H1 (cell line): ENCODE measurements at regions not wholly inside any gene's neighbourhood (a gene's known extent, or its start where the extent isn't known, plus 50 kb on each side); places are given as distances from the start of the nearest gene placed in this dataset.

ENCODE experiments used
- CHD2 ChIP-seq: IDR thresholded peaks from 2 replicates; pipeline ENCODE4 v1.6.1; 2012; ENCODE audit warnings: low read length, improper control_type of control experiment
- CHD7 ChIP-seq: fragments of 300-600 bp; sonication (generic); IDR thresholded peaks from 2 replicates; pipeline ENCODE4 v1.7.1; 2012; ENCODE audit warnings: low read length, moderate library complexity, mild to moderate bottlenecking, inconsistent platforms; ENCODE audit not compliant: insufficient replicate concordance
- EZH2 ChIP-seq: fragments of 200-600 bp; sonication (generic); IDR thresholded peaks from 2 replicates; pipeline ENCODE4 v1.7.1; 2012; ENCODE audit warnings: low read depth, mild to moderate bottlenecking, moderate library complexity, low read length, inconsistent platforms; ENCODE audit not compliant: severe bottlenecking
- POLR2A ChIP-seq, 2 experiments: IDR thresholded peaks; 1 replicate in 1 of 2; 2 replicates in 1 of 2; pipeline ENCODE4 v1.6.1; 2011; ENCODE audit warnings: low read depth in 2 of 2, low read length in 2 of 2, mild to moderate bottlenecking in 2 of 2; ENCODE audit errors: control extremely low read depth in 1 of 2
- SP4 ChIP-seq: IDR thresholded peaks from 2 replicates; pipeline ENCODE4 v1.6.1; 2012; ENCODE audit warnings: low read length, inconsistent platforms

GRCh38 chr1:196094821-196095220, 513.4 kb downstream of the KCNT2 start (continued):
- TF ChIP-seq CHD7 (no peak), POLR2A (IDR thresholded peaks at IDR 0.05; ENCODE audit: control extremely low read depth in 1 of 2, low read depth in 2 of 2, low read length in 2 of 2) (no peak), CHD2 (no peak), SP4 (no peak), EZH2 (no peak)
